K562 (cell line): ENCODE measurements at regions not wholly inside any gene's neighbourhood (a gene's known extent, or its start where the extent isn't known, plus 50 kb on each side); places are given as distances from the start of the nearest gene placed in this dataset.

Source experiments
- ARID3A ChIP-seq: IDR thresholded peaks from 2 replicates; pipeline ENCODE4 v1.6.1; 2012; ENCODE audit warnings: low read depth, low read length, improper control_type of control experiment, borderline replicate concordance
- BRCA1 ChIP-seq, 2 experiments: fragments of 450-650 bp in 1 of 2; sonication (generic) in 1 of 2; formaldehyde crosslinking in 1 of 2; IDR thresholded peaks; 2 replicates each; pipeline versions ENCODE4 v1.5.0 to v1.6.1; 2017 to 2020; ENCODE audit warnings: mild to moderate bottlenecking in 1 of 2, missing genetic modification reagents in 1 of 2
- CEBPG ChIP-seq, 3 experiments: fragments of 200-800 bp in 1 of 3; sonication (Bioruptor generic) in 1 of 3; sonication (generic) in 1 of 3; formaldehyde crosslinking in 1 of 3; IDR thresholded peaks in 2 of 3; conservative IDR thresholded peaks in 1 of 3; 2 replicates each; pipeline versions ENCODE4 v1.6.1 to v1.8.0; 2016 to 2022; ENCODE audit warnings: missing compliant biosample characterization in 2 of 3, missing genetic modification characterization in 2 of 3, mild to moderate bottlenecking in 1 of 3, missing genetic modification reagents in 1 of 3
- MAFG ChIP-seq: fragments of 450-650 bp; conservative IDR thresholded peaks from 2 replicates; pipeline ENCODE4 v1.6.1; 2016; ENCODE audit warnings: missing genetic modification characterization, missing compliant biosample characterization
- MCM3 ChIP-seq: fragments of 450-650 bp; IDR thresholded peaks from 2 replicates; pipeline ENCODE4 v1.6.1; 2016
- POLR2A ChIP-seq: fragments of 450-650 bp; conservative IDR thresholded peaks from 2 replicates; pipeline ENCODE4 v1.6.1; 2016
- RBBP5 ChIP-seq: fragments of 200-600 bp; sonication (generic); IDR thresholded peaks from 2 replicates; pipeline ENCODE4 v1.6.1; 2012; ENCODE audit warnings: borderline replicate concordance, mild to moderate bottlenecking, low read length, control low read depth, inconsistent platforms; ENCODE audit not compliant: insufficient read depth, poor library complexity, severe bottlenecking
- SAP30 ChIP-seq: fragments of 200-600 bp; sonication (generic); IDR thresholded peaks from 2 replicates; pipeline ENCODE4 v1.6.1; 2012; ENCODE audit warnings: borderline replicate concordance, low read depth, mild to moderate bottlenecking, moderate library complexity, low read length, control low read depth, inconsistent platforms; ENCODE audit not compliant: insufficient read depth, poor library complexity, severe bottlenecking
- SMC3 ChIP-seq: conservative IDR thresholded peaks from 2 replicates; pipeline ENCODE4 v1.6.1; 2011; ENCODE audit warnings: low read depth, low read length, improper control_type of control experiment; ENCODE audit not compliant: insufficient read depth
- TAF1 ChIP-seq: IDR thresholded peaks from 2 replicates; pipeline ENCODE4 v1.6.1; 2011; ENCODE audit warnings: mild to moderate bottlenecking, low read length, moderate library complexity; ENCODE audit not compliant: insufficient read depth, control insufficient read depth, severe bottlenecking; ENCODE audit errors: extremely low read depth
- TEAD1 ChIP-seq, 2 experiments: fragments of 450-650 bp in 1 of 2; sonication (generic) in 1 of 2; formaldehyde crosslinking; IDR thresholded peaks; 2 replicates each; pipeline versions ENCODE4 v1.4.0 to v1.8.0; 2020 to 2022; ENCODE audit warnings: mild to moderate bottlenecking in 2 of 2, missing genetic modification reagents in 1 of 2
- ZBTB5 ChIP-seq: fragments of 450-650 bp; IDR thresholded peaks from 2 replicates; pipeline ENCODE4 v1.6.1; 2017; ENCODE audit warnings: antibody characterized with exemption
- ZNF174 ChIP-seq: fragments of 250-450 bp; sonication (Bioruptor Pico); IDR thresholded peaks from 2 replicates; pipeline ENCODE4 v1.4.0; 2020; ENCODE audit warnings: mild to moderate bottlenecking

GRCh38 chr15:87490666-87491065 is 765.9 kb downstream of the NTRK3 start:
- no peak for TF ChIP-seq ZNF174 (CRISPR knock-in tag)
- TF ChIP-seq POLR2A = no peak
- no peak for TF ChIP-seq SMC3
- no peak for TF ChIP-seq TAF1
- TF ChIP-seq ZBTB5 = no peak
- no peak for TF ChIP-seq ARID3A
- no peak for TF ChIP-seq RBBP5
- TF ChIP-seq BRCA1 (IDR thresholded peaks at IDR 0.05) = no peak
- no peak for TF ChIP-seq BRCA1 (CRISPR knock-in tag; IDR thresholded peaks at IDR 0.05)
- TF ChIP-seq MAFG (tag) = no peak
- no peak for TF ChIP-seq TEAD1 (CRISPR knock-in tag; IDR thresholded peaks at IDR 0.05)
- no peak for TF ChIP-seq MCM3
- TF ChIP-seq SAP30 = no peak
- no peak for TF ChIP-seq CEBPG (CRISPR knock-in tag; IDR thresholded peaks at IDR 0.05)
- no peak for TF ChIP-seq CEBPG (tag; conservative IDR thresholded peaks at IDR 0.05 in 1 of 2, IDR thresholded peaks at IDR 0.05 in 1 of 2)
